GM21381 (cell line): ENCODE measurements at regions not wholly inside any gene's neighbourhood (a gene's known extent, or its start where the extent isn't known, plus 50 kb on each side); places are given as distances from the start of the nearest gene placed in this dataset.

ENCODE experiments used
- ATAC-seq: cut with Tn5 transposase; IDR thresholded peaks from one replicate; pipeline ENCODE4 v1.9.1; 2021; ENCODE audit warnings: mild to moderate bottlenecking, moderate library complexity; ENCODE audit not compliant: unreplicated experiment

- no peak for ATAC-seq
These were observed 144.7 kb downstream of the QRSL1 start for GRCh38 chr6:106773996-106774629.

GRCh38 chr6:106773522-106773921 is 144.1 kb downstream of the QRSL1 start:
- no peak for ATAC-seq

- no peak for ATAC-seq
These were observed 143.1 kb downstream of the QRSL1 start for GRCh38 chr6:106772270-106773142.

- ATAC-seq, result no peak
These were observed 142.4 kb downstream of the QRSL1 start for GRCh38 chr6:106771822-106772221.

GRCh38 chr6:106770663-106771062 is 141.3 kb downstream of the QRSL1 start:
- ATAC-seq, result no peak

- ATAC-seq, result no peak
These were observed 140.7 kb downstream of the QRSL1 start for GRCh38 chr6:106770081-106770480.

GRCh38 chr6:106767271-106767670 is 137.9 kb downstream of the QRSL1 start:
- no peak for ATAC-seq

GRCh38 chr6:106766201-106766600 is 136.8 kb downstream of the QRSL1 start:
- ATAC-seq, result no peak

GRCh38 chr6:106765496-106765895 is 136.1 kb downstream of the QRSL1 start:
- ATAC-seq, result no peak

GRCh38 chr6:106764353-106764980 is 135.1 kb downstream of the QRSL1 start:
- ATAC-seq, result no peak

- no peak for ATAC-seq
These were observed 134.0 kb downstream of the QRSL1 start for GRCh38 chr6:106763361-106763760.

GRCh38 chr6:106761160-106761559 is 131.8 kb downstream of the QRSL1 start:
- ATAC-seq, result no peak

GRCh38 chr6:106759112-106759511 is 129.7 kb downstream of the QRSL1 start:
- no peak for ATAC-seq

GRCh38 chr6:106757722-106758467 is 128.5 kb downstream of the QRSL1 start:
- no peak for ATAC-seq

GRCh38 chr6:106757267-106757666 is 127.9 kb downstream of the QRSL1 start:
- no peak for ATAC-seq

GRCh38 chr6:106754215-106754614 is 124.8 kb downstream of the QRSL1 start:
- ATAC-seq, result no peak

- no peak for ATAC-seq
These were observed 123.3 kb downstream of the QRSL1 start for GRCh38 chr6:106752641-106753040.

- no peak for ATAC-seq
These were observed 122.3 kb downstream of the QRSL1 start for GRCh38 chr6:106751501-106752252.

- no peak for ATAC-seq
These were observed 121.6 kb downstream of the QRSL1 start for GRCh38 chr6:106750946-106751345.

- ATAC-seq, result no peak
These were observed 121.0 kb downstream of the QRSL1 start for GRCh38 chr6:106750142-106750918.
